ENCODE measurements at regions not wholly inside any gene's neighbourhood (a gene's known extent, or its start where the extent isn't known, plus 50 kb on each side); places are given as distances from the start of the nearest gene placed in this dataset.

DNA sequence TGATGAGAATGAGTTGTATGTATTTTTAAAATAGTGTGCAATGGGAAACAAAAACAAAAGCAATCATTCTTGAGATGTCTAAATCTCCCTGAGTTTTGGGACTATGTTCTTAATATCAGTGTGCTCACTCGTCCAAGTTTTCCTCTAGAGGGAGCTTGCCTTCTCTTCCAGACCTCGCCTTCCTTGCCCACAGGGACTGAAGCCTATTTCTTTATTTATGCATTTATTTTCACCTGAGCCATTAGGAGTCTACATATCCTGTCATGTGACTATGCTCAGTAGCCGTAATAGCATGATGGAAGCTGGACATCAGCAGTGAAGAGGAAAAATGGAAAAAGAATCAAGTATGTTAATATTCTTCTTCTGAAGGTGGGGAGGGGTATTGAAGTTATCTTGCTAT, 131.2 kb downstream of the SH3BGRL2 start:
- TF ChIP-seq, protein P1, sequence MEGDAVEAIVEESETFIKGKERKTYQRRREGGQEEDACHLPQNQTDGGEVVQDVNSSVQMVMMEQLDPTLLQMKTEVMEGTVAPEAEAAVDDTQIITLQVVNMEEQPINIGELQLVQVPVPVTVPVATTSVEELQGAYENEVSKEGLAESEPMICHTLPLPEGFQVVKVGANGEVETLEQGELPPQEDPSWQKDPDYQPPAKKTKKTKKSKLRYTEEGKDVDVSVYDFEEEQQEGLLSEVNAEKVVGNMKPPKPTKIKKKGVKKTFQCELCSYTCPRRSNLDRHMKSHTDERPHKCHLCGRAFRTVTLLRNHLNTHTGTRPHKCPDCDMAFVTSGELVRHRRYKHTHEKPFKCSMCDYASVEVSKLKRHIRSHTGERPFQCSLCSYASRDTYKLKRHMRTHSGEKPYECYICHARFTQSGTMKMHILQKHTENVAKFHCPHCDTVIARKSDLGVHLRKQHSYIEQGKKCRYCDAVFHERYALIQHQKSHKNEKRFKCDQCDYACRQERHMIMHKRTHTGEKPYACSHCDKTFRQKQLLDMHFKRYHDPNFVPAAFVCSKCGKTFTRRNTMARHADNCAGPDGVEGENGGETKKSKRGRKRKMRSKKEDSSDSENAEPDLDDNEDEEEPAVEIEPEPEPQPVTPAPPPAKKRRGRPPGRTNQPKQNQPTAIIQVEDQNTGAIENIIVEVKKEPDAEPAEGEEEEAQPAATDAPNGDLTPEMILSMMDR (IDR thresholded peaks at IDR 0.05), result no peak
- TF ChIP-seq POLR2AphosphoS5 (IDR thresholded peaks at IDR 0.05), result no peak

Data from breast epithelium (tissue), 3 donors.